Neuronal stem cell (in vitro differentiated cells): ENCODE measurements at regions not wholly inside any gene's neighbourhood (a gene's known extent, or its start where the extent isn't known, plus 50 kb on each side); places are given as distances from the start of the nearest gene placed in this dataset.

Source experiments
- DNase-seq: peaks from one replicate; pipeline ENCODE4 v3.0.0-alpha.2; 2013; ENCODE audit warnings: low spot score
- H2AFZ ChIP-seq: one replicate; pipeline ENCODE4 v1.6.1; 2013; ENCODE audit warnings: mild to moderate bottlenecking, low read length, inconsistent platforms
- H2AK5ac ChIP-seq: 2 replicates; pipeline ENCODE4 v1.6.1; 2013; ENCODE audit warnings: low read depth, mild to moderate bottlenecking, inconsistent platforms, low read length, moderate library complexity, mixed read lengths
- H2BK120ac ChIP-seq: 2 replicates; pipeline ENCODE4 v1.6.1; 2013; ENCODE audit warnings: low read depth, mild to moderate bottlenecking, inconsistent platforms, low read length, moderate library complexity, mixed read lengths
- H2BK12ac ChIP-seq: one replicate; pipeline ENCODE4 v1.6.1; 2013; ENCODE audit warnings: low read length, inconsistent platforms
- H2BK15ac ChIP-seq: 2 replicates; pipeline ENCODE4 v1.6.1; 2013; ENCODE audit warnings: mild to moderate bottlenecking, low read length, inconsistent platforms, mixed read lengths
- H2BK5ac ChIP-seq: one replicate; pipeline ENCODE4 v1.6.1; 2013; ENCODE audit warnings: inconsistent platforms, mild to moderate bottlenecking, low read length, moderate library complexity
- H3K14ac ChIP-seq: one replicate; pipeline ENCODE4 v1.6.1; 2013; ENCODE audit warnings: low read length, inconsistent platforms
- H3K18ac ChIP-seq: 2 replicates; pipeline ENCODE4 v1.6.1; 2013; ENCODE audit warnings: low read length, inconsistent platforms
- H3K23ac ChIP-seq: 2 replicates; pipeline ENCODE4 v1.6.1; 2013; ENCODE audit warnings: low read depth, mild to moderate bottlenecking, mixed read lengths, low read length, inconsistent platforms; ENCODE audit not compliant: poor library complexity
- H3K27ac ChIP-seq: replicated peaks from 3 replicates; pipeline ENCODE4 v1.5.1; 2013; ENCODE audit warnings: low read length, inconsistent platforms
- H3K27me3 ChIP-seq, 3 experiments: 2 replicates each; pipeline ENCODE4 v1.6.1; 2013; ENCODE audit warnings: low read length in 3 of 3, mild to moderate bottlenecking in 2 of 3, inconsistent platforms in 1 of 3, low read depth in 1 of 3, mixed read lengths in 1 of 3, moderate library complexity in 1 of 3; ENCODE audit not compliant: control insufficient read depth in 3 of 3, insufficient read depth in 3 of 3
- H3K36me3 ChIP-seq, 2 donors: replicated peaks in 1 of 2; 2 replicates each; pipeline ENCODE4 v1.6.1; 2013; ENCODE audit warnings: low read length in 2 of 2; ENCODE audit not compliant: control insufficient read depth in 2 of 2, insufficient read depth in 2 of 2
- H3K4ac ChIP-seq: 2 replicates; pipeline ENCODE4 v1.6.1; 2013; ENCODE audit warnings: inconsistent platforms, mild to moderate bottlenecking, low read length, moderate library complexity
- H3K4me1 ChIP-seq, 2 donors: 1 replicate in 1 of 2; 2 replicates in 1 of 2; pipeline ENCODE4 v1.6.1; 2013; ENCODE audit warnings: low read length in 2 of 2, low read depth in 1 of 2; ENCODE audit not compliant: control insufficient read depth in 2 of 2, insufficient read depth in 1 of 2
- H3K4me2 ChIP-seq: one replicate; pipeline ENCODE4 v1.6.1; 2013; ENCODE audit warnings: mild to moderate bottlenecking, low read length, inconsistent platforms; ENCODE audit not compliant: insufficient read depth, poor library complexity, severe bottlenecking
- H3K4me3 ChIP-seq, 2 donors: 2 replicates each; pipeline ENCODE4 v1.5.1; 2013; ENCODE audit warnings: low read length in 2 of 2, mild to moderate bottlenecking in 2 of 2, inconsistent platforms in 1 of 2, moderate library complexity in 1 of 2
- H3K79me1 ChIP-seq: one replicate; pipeline ENCODE4 v1.6.1; 2013; ENCODE audit warnings: low read depth, mild to moderate bottlenecking, inconsistent platforms, low read length, moderate library complexity
- H3K9ac ChIP-seq: one replicate; pipeline ENCODE4 v1.6.1; 2013; ENCODE audit warnings: mild to moderate bottlenecking, low read depth, low read length, inconsistent platforms; ENCODE audit not compliant: poor library complexity
- H3K9me3 ChIP-seq, 2 donors: replicated peaks in 1 of 2; 2 replicates each; pipeline versions ENCODE3 to v1.6.1; 2013; ENCODE audit warnings: low read length in 2 of 2, mild to moderate bottlenecking in 2 of 2, inconsistent platforms in 1 of 2, low read depth in 1 of 2, mixed read lengths in 1 of 2, moderate library complexity in 1 of 2; ENCODE audit not compliant: control insufficient read depth in 2 of 2, insufficient read depth in 1 of 2
- H4K8ac ChIP-seq: one replicate; pipeline ENCODE4 v1.6.1; 2013; ENCODE audit warnings: low read depth, mild to moderate bottlenecking, inconsistent platforms, low read length, moderate library complexity
- H4K91ac ChIP-seq: one replicate; pipeline ENCODE4 v1.6.1; 2013; ENCODE audit warnings: low read length, low read depth, mild to moderate bottlenecking, inconsistent platforms; ENCODE audit not compliant: poor library complexity
- WGBS, 2 donors: extraction: QIAGEN DNeasy Blood & Tissue Kit; methylation state at CpG; one replicate each; pipeline ENCODE4 v1.1.7; 2013; ENCODE audit warnings: missing lambda C conversion rate in 2 of 2, mixed read lengths in 1 of 2; ENCODE audit not compliant: insufficient read length in 2 of 2, insufficient replicate concordance in 1 of 2; ENCODE audit errors: extremely low coverage in 2 of 2; 5-methylcytosine and 5-hydroxymethylcytosine counted together

- Histone ChIP-seq H3K4me3 (no peak overlapping the region), H3K4me2 (no peak overlapping the region), H4K8ac (no peak overlapping the region), H2BK15ac (no peak overlapping the region), H3K79me1 (no peaks in the 10 kb centered on the region), H3K9me3 (no peaks in the 10 kb centered on the region), H4K91ac (no peak overlapping the region), H2BK12ac (no peak overlapping the region), H3K36me3 (no peaks in the 10 kb centered on the region), H3K18ac (peak overlapping the region; percentile 24), H3K9ac (no peak overlapping the region), H2AK5ac (no peak overlapping the region), H3K4me1 (no peaks in the 10 kb centered on the region), H2AFZ (no peak overlapping the region), H3K27me3 (no peaks in the 10 kb centered on the region), H3K23ac (no peak overlapping the region), H2BK5ac (no peak overlapping the region), H3K27ac (no peak overlapping the region), H2BK120ac (no peak overlapping the region), H3K4ac (no peak overlapping the region), H3K14ac (no peak overlapping the region)
- no CpG with 5 or more reads among the region's 6 CpGs for WGBS, 2 donors
- DNase-seq: no peak
Measured at GRCh38 chr12:5139751-5140150, 96.1 kb downstream of the KCNA5 start.

- Histone ChIP-seq H3K4ac (no peak overlapping the region), H2AK5ac (no peak overlapping the region), H3K4me2 (no peak overlapping the region), H2BK15ac (no peak overlapping the region), H3K27ac (no peak overlapping the region), H3K9me3 (no peaks in the 10 kb centered on the region), H2AFZ (no peak overlapping the region), H4K91ac (no peak overlapping the region), H3K23ac (no peak overlapping the region), H3K4me3 (no peak overlapping the region), H3K14ac (no peak overlapping the region), H3K36me3 (no peaks in the 10 kb centered on the region), H3K18ac (no peak overlapping the region), H3K4me1 (no peaks in the 10 kb centered on the region), H4K8ac (no peak overlapping the region), H3K9ac (no peak overlapping the region), H3K79me1 (no peaks in the 10 kb centered on the region), H2BK12ac (no peak overlapping the region), H3K27me3 (no peaks in the 10 kb centered on the region), H2BK5ac (no peak overlapping the region), H2BK120ac (no peak overlapping the region)
- DNase-seq: no peak
- WGBS, 2 donors: no CpG with 5 or more reads among the region's 3 CpGs
Measured at GRCh38 chr12:5140190-5140589, 96.5 kb downstream of the KCNA5 start.

- H4K91ac ChIP-seq: no peak overlapping the region
- H3K4ac ChIP-seq: no peak overlapping the region
- no peak overlapping the region for H3K14ac ChIP-seq
- no peak overlapping the region for H4K8ac ChIP-seq
- H3K27ac ChIP-seq: no peak overlapping the region
- no peak overlapping the region for H2AK5ac ChIP-seq
- H2BK12ac ChIP-seq: no peak overlapping the region
- no peak overlapping the region for H3K4me2 ChIP-seq
- no peak overlapping the region for H3K18ac ChIP-seq
- no peak for DNase-seq
- H3K23ac ChIP-seq: no peak overlapping the region
- H3K4me3 ChIP-seq: no peak overlapping the region
- no peaks in the 10 kb centered on the region for H3K36me3 ChIP-seq
- H3K4me1 ChIP-seq: peaks cover 0 to 17% of the 10 kb centered on the region in 2 donors
- no peak overlapping the region for H3K9ac ChIP-seq
- no peak overlapping the region for H2AFZ ChIP-seq
- peaks cover 0 to 4% (median 0%) of the 10 kb centered on the region in 3 experiments for H3K27me3 ChIP-seq
- no peaks in the 10 kb centered on the region for H3K9me3 ChIP-seq
- no peaks in the 10 kb centered on the region for H3K79me1 ChIP-seq
- no peak overlapping the region for H2BK5ac ChIP-seq
- no peak overlapping the region for H2BK120ac ChIP-seq
- no CpG with 5 or more reads among the region's 1 CpG for WGBS, 2 donors
- no peak overlapping the region for H2BK15ac ChIP-seq
Measured at GRCh38 chr12:5148880-5149279, 105.2 kb downstream of the KCNA5 start.

- no peak overlapping the region for H2BK15ac ChIP-seq
- no peak overlapping the region for H2BK5ac ChIP-seq
- H3K4me1 ChIP-seq: peaks cover 0 to 11% of the 10 kb centered on the region in 2 donors
- peak overlapping the region; percentile 13 for H3K27ac ChIP-seq
- no peak for DNase-seq
- peaks cover 0 to 10% (median 0%) of the 10 kb centered on the region in 3 experiments for H3K27me3 ChIP-seq
- H4K91ac ChIP-seq: no peak overlapping the region
- H2BK120ac ChIP-seq: no peak overlapping the region
- no CpG with 5 or more reads among the region's 5 CpGs for WGBS, 2 donors
- no peaks in the 10 kb centered on the region for H3K79me1 ChIP-seq
- no peak overlapping the region for H2AK5ac ChIP-seq
- H3K4me3 ChIP-seq: no peak overlapping the region
- H3K9me3 ChIP-seq: no peaks in the 10 kb centered on the region
- H2AFZ ChIP-seq: no peak overlapping the region
- H2BK12ac ChIP-seq: no peak overlapping the region
- no peak overlapping the region for H3K23ac ChIP-seq
- no peak overlapping the region for H3K9ac ChIP-seq
- no peak overlapping the region for H3K4ac ChIP-seq
- H3K18ac ChIP-seq: no peak overlapping the region
- H3K4me2 ChIP-seq: no peak overlapping the region
- H4K8ac ChIP-seq: no peak overlapping the region
- no peaks in the 10 kb centered on the region for H3K36me3 ChIP-seq
- H3K14ac ChIP-seq: no peak overlapping the region
Measured at GRCh38 chr12:5154091-5154490, 110.4 kb downstream of the KCNA5 start.
